ENCODE measurements at regions not wholly inside any gene's neighbourhood (a gene's known extent, or its start where the extent isn't known, plus 50 kb on each side); places are given as distances from the start of the nearest gene placed in this dataset.
A peak's percentile ranks its signal among the peaks of the same experiment; 100 is the strongest.

GRCh38 chr5:68126886-68127285 lies 88.7 kb upstream of the PIK3R1 start:
- 91 to 96% (median 92%) methylated on average over 2 of the region's 2 CpGs for WGBS, 3 donors
- H3K36me3 ChIP-seq, result no peaks in the 10 kb centered on the region
- TF ChIP-seq POLR2A (IDR thresholded peaks at IDR 0.05), result no peak
- no peak for TF ChIP-seq CTCF (IDR thresholded peaks at IDR 0.05)
- no peak for TF ChIP-seq EP300 (IDR thresholded peaks at IDR 0.05)
- H3K27me3 ChIP-seq, result no peaks in the 10 kb centered on the region
- DNase-seq, result no peak
- H3K9me3 ChIP-seq, result no peaks in the 10 kb centered on the region
- H3K4me1 ChIP-seq (ENCODE audit: insufficient read depth), result peaks cover 9% of the 10 kb centered on the region
- intact Hi-C loops (cut with DNase I), result no loop called here
- H3K27ac ChIP-seq, result no peak overlapping the region
- H3K4me3 ChIP-seq, result no peak overlapping the region

GRCh38 chr5:68122439-68123328 lies 92.9 kb upstream of the PIK3R1 start:
- 71 to 74% (median 73%) methylated on average over 7 of the region's 7 CpGs for WGBS, 3 donors

GRCh38 chr5:68116868-68117411 lies 98.6 kb upstream of the PIK3R1 start:
- WGBS, 3 donors, result 9 to 14% (median 9%) methylated on average over 2 of the region's 2 CpGs
- no peak for DNase-seq
- H3K36me3 ChIP-seq, result no peaks in the 10 kb centered on the region

More at GRCh38 chr5:68122439-68123328, 92.9 kb upstream of the PIK3R1 start:
- intact Hi-C loops (cut with DNase I), result no loop called here
- Histone ChIP-seq H3K36me3 (no peaks in the 10 kb centered on the region), H3K4me1 (ENCODE audit: insufficient read depth) (peaks cover 10% of the 10 kb centered on the region), H3K9me3 (no peaks in the 10 kb centered on the region), H3K27me3 (no peaks in the 10 kb centered on the region), H3K4me3 (no peak overlapping the region), H3K27ac (peak overlapping the region in 1 of 2 donors; percentile 35)
- TF ChIP-seq POLR2A (IDR thresholded peaks at IDR 0.05), result no peak
- no peak for TF ChIP-seq EP300 (IDR thresholded peaks at IDR 0.05)
- no peak for TF ChIP-seq CTCF (IDR thresholded peaks at IDR 0.05)
- no peak for DNase-seq

GRCh38 chr5:68116408-68116807 lies 99.1 kb upstream of the PIK3R1 start:
- no peak for DNase-seq

More at GRCh38 chr5:68116868-68117411, 98.6 kb upstream of the PIK3R1 start:
- Histone ChIP-seq H3K4me3 (no peak overlapping the region), H3K4me1 (ENCODE audit: insufficient read depth) (peaks cover 4% of the 10 kb centered on the region), H3K27me3 (no peaks in the 10 kb centered on the region), H3K27ac (no peak overlapping the region), H3K9me3 (no peaks in the 10 kb centered on the region)
- intact Hi-C loops (cut with DNase I), result no loop called here
- no peak for TF ChIP-seq EP300 (IDR thresholded peaks at IDR 0.05)
- no peak for TF ChIP-seq POLR2A (IDR thresholded peaks at IDR 0.05)
- TF ChIP-seq CTCF (IDR thresholded peaks at IDR 0.05), result no peak

More at GRCh38 chr5:68116408-68116807, 99.1 kb upstream of the PIK3R1 start:
- intact Hi-C loops (cut with DNase I), result no loop called here
- 56 to 84% (median 81%) methylated on average over 2 of the region's 2 CpGs for WGBS, 3 donors
- Histone ChIP-seq H3K36me3 (no peaks in the 10 kb centered on the region), H3K9me3 (no peaks in the 10 kb centered on the region), H3K27me3 (no peaks in the 10 kb centered on the region), H3K27ac (no peak overlapping the region), H3K4me3 (no peak overlapping the region), H3K4me1 (ENCODE audit: insufficient read depth) (peaks cover 2% of the 10 kb centered on the region)
- TF ChIP-seq POLR2A (IDR thresholded peaks at IDR 0.05), result no peak
- TF ChIP-seq CTCF (IDR thresholded peaks at IDR 0.05), result no peak
- no peak for TF ChIP-seq EP300 (IDR thresholded peaks at IDR 0.05)
